IPS-18c (cell line): ENCODE measurements at regions not wholly inside any gene's neighbourhood (a gene's known extent, or its start where the extent isn't known, plus 50 kb on each side); places are given as distances from the start of the nearest gene placed in this dataset.

ENCODE experiments used
- H3K4me3 ChIP-seq: 2 replicates; pipeline ENCODE4 v1.7.0; 2013; ENCODE audit warnings: low read depth, mild to moderate bottlenecking, low read length, moderate library complexity; ENCODE audit not compliant: insufficient read depth
- H3K9me3 ChIP-seq: one replicate; pipeline ENCODE4 v1.6.1; 2013; ENCODE audit warnings: mild to moderate bottlenecking, low read length, moderate library complexity; ENCODE audit not compliant: control insufficient read depth, insufficient read depth

GRCh38 chr9:89919171-89919681 is 314.4 kb downstream of the GADD45G start:
- no peaks in the 10 kb centered on the region for H3K9me3 ChIP-seq
- no peak overlapping the region for H3K4me3 ChIP-seq

GRCh38 chr9:89920131-89920530 is 315.3 kb downstream of the GADD45G start:
- no peak overlapping the region for H3K4me3 ChIP-seq
- no peaks in the 10 kb centered on the region for H3K9me3 ChIP-seq

- Histone ChIP-seq H3K4me3 (no peak overlapping the region), H3K9me3 (no peaks in the 10 kb centered on the region)
Measured at GRCh38 chr9:89920951-89921350, 316.1 kb downstream of the GADD45G start.

GRCh38 chr9:89922099-89922498 is 317.3 kb downstream of the GADD45G start:
- Histone ChIP-seq H3K9me3 (no peaks in the 10 kb centered on the region), H3K4me3 (no peak overlapping the region)

- Histone ChIP-seq H3K4me3 (no peak overlapping the region), H3K9me3 (no peaks in the 10 kb centered on the region)
Measured at GRCh38 chr9:89923174-89923573, 318.4 kb downstream of the GADD45G start.

- Histone ChIP-seq H3K9me3 (no peaks in the 10 kb centered on the region), H3K4me3 (no peak overlapping the region)
Measured at GRCh38 chr9:89923961-89924504, 319.2 kb downstream of the GADD45G start.

GRCh38 chr9:89924611-89925010 is 319.8 kb downstream of the GADD45G start:
- H3K9me3 ChIP-seq: no peaks in the 10 kb centered on the region
- H3K4me3 ChIP-seq: no peak overlapping the region

- Histone ChIP-seq H3K9me3 (no peaks in the 10 kb centered on the region), H3K4me3 (no peak overlapping the region)
Measured at GRCh38 chr9:89926167-89926566, 321.4 kb downstream of the GADD45G start.

GRCh38 chr9:89926691-89927220 is 321.9 kb downstream of the GADD45G start:
- no peaks in the 10 kb centered on the region for H3K9me3 ChIP-seq

GRCh38 chr9:89928106-89928505 is 323.3 kb downstream of the GADD45G start:
- H3K4me3 ChIP-seq: no peak overlapping the region
- no peaks in the 10 kb centered on the region for H3K9me3 ChIP-seq

More at GRCh38 chr9:89926691-89927220, 321.9 kb downstream of the GADD45G start:
- H3K4me3 ChIP-seq: no peak overlapping the region

- Histone ChIP-seq H3K4me3 (no peak overlapping the region), H3K9me3 (no peaks in the 10 kb centered on the region)
Measured at GRCh38 chr9:89928521-89929275, 323.9 kb downstream of the GADD45G start.

GRCh38 chr9:89929315-89929672 is 324.5 kb downstream of the GADD45G start:
- Histone ChIP-seq H3K9me3 (no peaks in the 10 kb centered on the region), H3K4me3 (no peak overlapping the region)

- H3K9me3 ChIP-seq: no peaks in the 10 kb centered on the region
- H3K4me3 ChIP-seq: no peak overlapping the region
Measured at GRCh38 chr9:89929673-89930480, 325.1 kb downstream of the GADD45G start.

GRCh38 chr9:89933578-89933977 is 328.8 kb downstream of the GADD45G start:
- H3K9me3 ChIP-seq: no peaks in the 10 kb centered on the region
- H3K4me3 ChIP-seq: no peak overlapping the region

GRCh38 chr9:89935115-89935514 is 330.3 kb downstream of the GADD45G start:
- no peaks in the 10 kb centered on the region for H3K9me3 ChIP-seq
- no peak overlapping the region for H3K4me3 ChIP-seq

- Histone ChIP-seq H3K9me3 (no peaks in the 10 kb centered on the region), H3K4me3 (no peak overlapping the region)
Measured at GRCh38 chr9:89935801-89936200, 331.0 kb downstream of the GADD45G start.

- Histone ChIP-seq H3K4me3 (no peak overlapping the region), H3K9me3 (no peaks in the 10 kb centered on the region)
Measured at GRCh38 chr9:89937051-89937450, 332.2 kb downstream of the GADD45G start.

GRCh38 chr9:89939181-89939580 is 334.4 kb downstream of the GADD45G start:
- H3K9me3 ChIP-seq: no peaks in the 10 kb centered on the region
- H3K4me3 ChIP-seq: no peak overlapping the region
